T-helper 2 cell treated with Interferon-gamma antibody and Interleukin-4, amounts not matched to agents 5 μg/mL and 100 μg/mL, for 36 hours (primary cell): ENCODE measurements at regions not wholly inside any gene's neighbourhood (a gene's known extent, or its start where the extent isn't known, plus 50 kb on each side); places are given as distances from the start of the nearest gene placed in this dataset.

Experiments
- DNase-seq: peaks from one replicate; pipeline ENCODE4 v3.0.0; 2021; ENCODE audit warnings: low spot score
- H3K27ac Mint-ChIP-seq: one replicate; pipeline ENCODE4 v1.8.0; 2021; ENCODE audit warnings: mild to moderate bottlenecking, mixed read lengths
- H3K27me3 Mint-ChIP-seq: one replicate; pipeline ENCODE4 v1.8.0; 2021; ENCODE audit warnings: low read depth, mixed read lengths
- H3K36me3 Mint-ChIP-seq: one replicate; pipeline ENCODE4 v1.8.0; 2021; ENCODE audit warnings: low read depth, mixed read lengths
- H3K4me1 Mint-ChIP-seq: one replicate; pipeline ENCODE4 v1.8.0; 2021; ENCODE audit warnings: low read depth, mixed read lengths
- H3K4me3 Mint-ChIP-seq: one replicate; pipeline ENCODE4 v1.8.0; 2022; ENCODE audit warnings: mild to moderate bottlenecking, moderate library complexity, mixed read lengths
- H3K9me3 Mint-ChIP-seq: one replicate; pipeline ENCODE4 v1.8.0; 2021; ENCODE audit warnings: mixed read lengths

GRCh38 chr13:30053939-30054338 lies 203.5 kb upstream of the UBL3 start:
- no peak for DNase-seq
- H3K4me3 Mint-ChIP-seq: no peak overlapping the region
- H3K36me3 Mint-ChIP-seq: no peaks in the 10 kb centered on the region
- H3K27me3 Mint-ChIP-seq: peaks cover 14% of the 10 kb centered on the region
- peaks cover 8% of the 10 kb centered on the region for H3K9me3 Mint-ChIP-seq
- peaks cover 23% of the 10 kb centered on the region for H3K4me1 Mint-ChIP-seq
- no peak overlapping the region for H3K27ac Mint-ChIP-seq

- peaks cover 4% of the 10 kb centered on the region for H3K9me3 Mint-ChIP-seq
- H3K27me3 Mint-ChIP-seq: peaks cover 13% of the 10 kb centered on the region
- DNase-seq: no peak
- no peak overlapping the region for H3K4me3 Mint-ChIP-seq
- no peaks in the 10 kb centered on the region for H3K36me3 Mint-ChIP-seq
- H3K27ac Mint-ChIP-seq: peak overlapping the region; percentile 1
- peaks cover 34% of the 10 kb centered on the region for H3K4me1 Mint-ChIP-seq
These were observed 201.7 kb upstream of the UBL3 start for GRCh38 chr13:30052120-30052519.

GRCh38 chr13:30051531-30052060 lies 201.2 kb upstream of the UBL3 start:
- Mint-ChIP-seq H3K27me3 (peaks cover 10% of the 10 kb centered on the region), H3K36me3 (no peaks in the 10 kb centered on the region), H3K4me1 (peaks cover 39% of the 10 kb centered on the region), H3K27ac (no peak overlapping the region), H3K9me3 (no peaks in the 10 kb centered on the region), H3K4me3 (no peak overlapping the region)
- no peak for DNase-seq

GRCh38 chr13:30049692-30050091 lies 199.3 kb upstream of the UBL3 start:
- DNase-seq: peak; percentile 47
- Mint-ChIP-seq H3K36me3 (no peaks in the 10 kb centered on the region), H3K27ac (no peak overlapping the region), H3K4me3 (no peak overlapping the region), H3K9me3 (no peaks in the 10 kb centered on the region), H3K27me3 (peaks cover 5% of the 10 kb centered on the region), H3K4me1 (peaks cover 42% of the 10 kb centered on the region)

GRCh38 chr13:30047154-30047874 lies 196.9 kb upstream of the UBL3 start:
- peak; percentile 49 for DNase-seq
- no peaks in the 10 kb centered on the region for H3K9me3 Mint-ChIP-seq
- no peaks in the 10 kb centered on the region for H3K27me3 Mint-ChIP-seq

GRCh38 chr13:30045916-30046704 lies 195.7 kb upstream of the UBL3 start:
- Mint-ChIP-seq H3K9me3 (no peaks in the 10 kb centered on the region), H3K27ac (no peak overlapping the region), H3K27me3 (no peaks in the 10 kb centered on the region), H3K36me3 (no peaks in the 10 kb centered on the region), H3K4me1 (peaks cover 32% of the 10 kb centered on the region), H3K4me3 (no peak overlapping the region)
- no peak for DNase-seq

More at GRCh38 chr13:30047154-30047874, 196.9 kb upstream of the UBL3 start:
- Mint-ChIP-seq H3K36me3 (no peaks in the 10 kb centered on the region), H3K4me1 (peaks cover 40% of the 10 kb centered on the region), H3K27ac (no peak overlapping the region), H3K4me3 (peak overlapping the region; percentile 24)

GRCh38 chr13:30044932-30045331 lies 194.5 kb upstream of the UBL3 start:
- peaks cover 28% of the 10 kb centered on the region for H3K4me1 Mint-ChIP-seq
- no peak overlapping the region for H3K27ac Mint-ChIP-seq
- no peak overlapping the region for H3K4me3 Mint-ChIP-seq
- H3K27me3 Mint-ChIP-seq: peaks cover 10% of the 10 kb centered on the region
- DNase-seq: no peak
- no peaks in the 10 kb centered on the region for H3K36me3 Mint-ChIP-seq
- no peaks in the 10 kb centered on the region for H3K9me3 Mint-ChIP-seq

- H3K4me3 Mint-ChIP-seq: no peak overlapping the region
- peaks cover 22% of the 10 kb centered on the region for H3K27me3 Mint-ChIP-seq
- no peak for DNase-seq
- no peaks in the 10 kb centered on the region for H3K9me3 Mint-ChIP-seq
- H3K36me3 Mint-ChIP-seq: no peaks in the 10 kb centered on the region
- H3K27ac Mint-ChIP-seq: no peak overlapping the region
- peaks cover 19% of the 10 kb centered on the region for H3K4me1 Mint-ChIP-seq
These were observed 193.2 kb upstream of the UBL3 start for GRCh38 chr13:30043631-30043925.

GRCh38 chr13:30042891-30043630 lies 192.6 kb upstream of the UBL3 start:
- no peaks in the 10 kb centered on the region for H3K9me3 Mint-ChIP-seq
- peaks cover 27% of the 10 kb centered on the region for H3K27me3 Mint-ChIP-seq
- no peak for DNase-seq
- no peak overlapping the region for H3K4me3 Mint-ChIP-seq
- H3K27ac Mint-ChIP-seq: no peak overlapping the region
- H3K4me1 Mint-ChIP-seq: peaks cover 17% of the 10 kb centered on the region
- no peaks in the 10 kb centered on the region for H3K36me3 Mint-ChIP-seq

GRCh38 chr13:30042272-30042671 lies 191.9 kb upstream of the UBL3 start:
- no peak for DNase-seq
- peaks cover 31% of the 10 kb centered on the region for H3K27me3 Mint-ChIP-seq
- H3K4me1 Mint-ChIP-seq: peaks cover 10% of the 10 kb centered on the region
- H3K9me3 Mint-ChIP-seq: no peaks in the 10 kb centered on the region
- no peak overlapping the region for H3K4me3 Mint-ChIP-seq
- no peaks in the 10 kb centered on the region for H3K36me3 Mint-ChIP-seq
- no peak overlapping the region for H3K27ac Mint-ChIP-seq

- no peak for DNase-seq
- Mint-ChIP-seq H3K36me3 (no peaks in the 10 kb centered on the region), H3K27ac (no peak overlapping the region), H3K4me3 (no peak overlapping the region), H3K4me1 (no peaks in the 10 kb centered on the region), H3K27me3 (peaks cover 34% of the 10 kb centered on the region), H3K9me3 (no peaks in the 10 kb centered on the region)
These were observed 189.1 kb upstream of the UBL3 start for GRCh38 chr13:30039511-30039911.

GRCh38 chr13:30038884-30039283 lies 188.5 kb upstream of the UBL3 start:
- H3K9me3 Mint-ChIP-seq: no peaks in the 10 kb centered on the region
- no peak overlapping the region for H3K4me3 Mint-ChIP-seq
- no peak for DNase-seq
- H3K27me3 Mint-ChIP-seq: peaks cover 40% of the 10 kb centered on the region
- peaks cover 2% of the 10 kb centered on the region for H3K4me1 Mint-ChIP-seq
- no peaks in the 10 kb centered on the region for H3K36me3 Mint-ChIP-seq
- H3K27ac Mint-ChIP-seq: no peak overlapping the region

- H3K27ac Mint-ChIP-seq: no peak overlapping the region
- H3K27me3 Mint-ChIP-seq: peaks cover 45% of the 10 kb centered on the region
- no peak overlapping the region for H3K4me3 Mint-ChIP-seq
- H3K9me3 Mint-ChIP-seq: no peaks in the 10 kb centered on the region
- DNase-seq: no peak
- no peaks in the 10 kb centered on the region for H3K36me3 Mint-ChIP-seq
- peaks cover 2% of the 10 kb centered on the region for H3K4me1 Mint-ChIP-seq
These were observed 187.3 kb upstream of the UBL3 start for GRCh38 chr13:30037766-30038165.

GRCh38 chr13:30037306-30037705 lies 186.9 kb upstream of the UBL3 start:
- Mint-ChIP-seq H3K4me3 (no peak overlapping the region), H3K4me1 (peaks cover 2% of the 10 kb centered on the region), H3K36me3 (no peaks in the 10 kb centered on the region), H3K9me3 (no peaks in the 10 kb centered on the region), H3K27me3 (peaks cover 50% of the 10 kb centered on the region), H3K27ac (no peak overlapping the region)
- DNase-seq: no peak
